SK-N-MC (cell line): ENCODE measurements at regions not wholly inside any gene's neighbourhood (a gene's known extent, or its start where the extent isn't known, plus 50 kb on each side); places are given as distances from the start of the nearest gene placed in this dataset.

ENCODE experiments used
- EZH2 ChIP-seq: fragments of 200-600 bp; sonication (generic); IDR thresholded peaks from one replicate; pipeline ENCODE4 v1.6.1; 2017; ENCODE audit warnings: antibody characterized with exemption
- POLR2AphosphoS5 ChIP-seq: IDR thresholded peaks from 2 replicates; pipeline ENCODE4 v1.6.1; 2012; ENCODE audit warnings: mild to moderate bottlenecking, low read depth, low read length, borderline replicate concordance

DNA sequence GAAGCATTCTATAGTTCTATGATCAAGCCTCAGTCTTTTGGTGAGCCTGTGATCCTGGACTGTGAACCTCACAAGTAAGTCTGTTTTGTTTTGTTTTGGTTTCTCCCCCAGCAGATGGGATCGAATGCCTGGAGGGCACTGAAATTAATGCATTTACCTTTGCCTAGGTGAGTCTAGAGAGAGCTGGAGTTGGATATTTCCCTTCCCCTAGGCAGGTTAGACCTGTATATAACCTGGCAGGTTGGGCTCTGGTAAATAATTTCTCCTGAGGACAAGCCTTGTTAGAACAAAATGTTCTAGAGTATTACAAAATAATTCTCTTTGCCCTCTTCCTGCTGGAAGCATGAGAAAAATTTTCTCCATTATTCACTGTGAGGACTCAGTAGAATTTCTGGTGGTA is 211.9 kb downstream of the TPRG1 start:
- no peak for TF ChIP-seq EZH2
- no peak for TF ChIP-seq POLR2AphosphoS5
